SK-N-MC (cell line): ENCODE measurements at regions not wholly inside any gene's neighbourhood (a gene's known extent, or its start where the extent isn't known, plus 50 kb on each side); places are given as distances from the start of the nearest gene placed in this dataset.

Experiments used
- EZH2 ChIP-seq: fragments of 200-600 bp; sonication (generic); IDR thresholded peaks from one replicate; pipeline ENCODE4 v1.6.1; 2017; ENCODE audit warnings: antibody characterized with exemption
- POLR2AphosphoS5 ChIP-seq: IDR thresholded peaks from 2 replicates; pipeline ENCODE4 v1.6.1; 2012; ENCODE audit warnings: mild to moderate bottlenecking, low read depth, low read length, borderline replicate concordance

- TF ChIP-seq EZH2 (no peak), POLR2AphosphoS5 (no peak)
These were observed 2049.7 kb downstream of the ARAP2 start for GRCh38 chr4:34194585-34194984.
